ENCODE measurements at regions not wholly inside any gene's neighbourhood (a gene's known extent, or its start where the extent isn't known, plus 50 kb on each side); places are given as distances from the start of the nearest gene placed in this dataset.
"Not testable (repeated sequence)": the region's sequence is repeated elsewhere in the genome, so short reads cannot be mapped to it uniquely, and the experiment has no call there.

DNA sequence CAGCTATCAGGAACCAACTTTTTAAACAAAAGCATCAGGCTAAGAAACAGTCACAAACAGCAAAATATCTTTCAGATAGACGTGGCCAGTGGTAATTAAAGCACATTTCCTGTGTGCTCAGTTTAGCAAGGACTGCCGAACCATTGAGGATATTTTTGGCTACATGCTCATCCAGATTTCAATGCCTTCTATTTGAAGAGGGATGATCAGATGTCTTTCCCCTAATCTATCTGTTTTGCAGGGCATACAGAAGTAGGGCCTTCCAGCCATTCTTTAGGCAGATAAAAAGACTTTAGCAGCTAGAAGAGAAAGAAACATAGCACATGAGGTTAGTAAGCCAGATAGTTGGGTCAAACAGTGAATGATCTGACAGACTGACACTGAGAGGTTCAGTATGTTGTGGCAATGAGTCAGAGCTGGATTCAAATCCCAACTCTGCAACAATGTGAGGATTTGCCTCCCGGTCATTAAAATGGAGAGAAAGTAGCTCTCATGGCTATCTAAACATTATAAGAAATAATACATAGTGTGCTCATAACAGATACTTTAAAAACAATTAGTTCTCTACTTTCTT lies 100.0 kb upstream of the PRKG2 start:
- DNase-seq: no peak

DNA sequence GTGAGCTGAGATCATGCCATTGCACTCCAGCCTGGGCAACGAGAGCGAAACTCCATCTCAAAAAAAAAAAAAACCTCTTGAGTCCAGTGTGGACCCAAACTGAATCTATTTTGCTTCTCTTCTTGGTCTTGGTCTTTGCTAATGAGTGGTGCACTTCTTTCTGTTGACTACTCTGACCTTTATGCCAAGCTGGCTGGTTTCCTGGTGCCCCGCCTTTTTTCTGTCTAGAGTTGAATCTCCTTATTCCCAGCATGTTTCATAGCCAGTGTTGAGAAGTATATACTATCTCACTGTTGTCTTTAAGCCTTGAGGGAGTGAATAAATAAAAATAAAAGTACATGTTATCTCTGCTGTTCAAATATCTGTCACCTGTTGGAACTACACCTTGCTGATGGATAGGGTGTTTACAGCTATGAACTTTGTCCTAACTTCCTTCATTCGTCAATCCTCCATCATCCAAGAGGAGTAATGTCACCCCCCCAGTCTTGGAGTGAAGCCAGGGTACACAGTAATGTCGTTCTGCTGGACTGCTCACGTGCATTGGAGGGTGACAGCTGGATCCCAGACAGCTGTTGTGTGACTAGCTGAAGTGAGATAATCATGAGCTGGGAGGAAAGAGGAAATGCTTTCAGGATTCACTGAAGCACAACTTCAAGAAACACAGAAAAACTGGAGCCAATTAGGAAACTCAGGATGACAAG lies 99.3 kb upstream of the PRKG2 start:
- no peak for DNase-seq

- no peak for DNase-seq
These were observed 93.0 kb upstream of the PRKG2 start for GRCh38 chr4:81307991-81308390.

DNA sequence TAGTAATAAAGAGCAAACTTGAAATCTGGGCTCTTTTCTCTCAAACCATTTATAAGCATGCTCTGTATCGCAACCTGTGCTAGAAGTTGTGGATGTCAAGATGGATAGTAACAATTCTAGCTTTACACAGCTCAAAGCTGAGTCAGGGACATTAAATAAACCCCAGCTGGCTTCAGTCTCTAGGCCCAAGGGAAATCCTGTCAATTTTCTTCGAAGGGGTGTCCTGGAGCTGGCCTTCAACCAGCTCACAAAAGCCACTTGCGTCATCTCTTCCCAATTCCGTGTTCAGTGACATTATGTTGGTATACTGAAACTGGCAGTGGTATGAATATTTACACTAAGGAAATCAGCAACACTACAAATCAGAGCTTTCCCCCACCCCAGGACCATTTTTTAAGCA lies 89.8 kb upstream of the PRKG2 start:
- DNase-seq: no peak

- not testable (repeated sequence) for DNase-seq
These were observed 85.3 kb upstream of the PRKG2 start for GRCh38 chr4:81300352-81300751.

DNA sequence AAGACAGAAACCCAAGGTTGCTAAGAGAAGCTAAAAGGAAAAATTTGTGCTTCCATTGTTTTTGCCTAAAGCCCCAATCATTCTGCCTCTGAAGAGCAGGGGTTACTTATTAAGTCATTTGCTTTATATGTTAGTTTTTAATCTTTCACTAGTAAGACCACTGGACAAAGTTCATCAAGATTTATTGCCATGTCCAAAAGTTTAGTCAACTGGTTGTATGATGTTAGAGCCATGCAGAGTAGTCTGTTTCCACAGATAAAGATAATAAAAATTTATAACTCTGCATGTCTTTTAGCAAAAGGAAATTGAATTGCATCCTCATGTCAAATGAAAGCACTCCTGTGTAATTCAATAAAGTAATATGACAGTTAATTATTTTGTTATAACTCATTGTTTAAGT lies 75.8 kb upstream of the PRKG2 start:
- no peak for DNase-seq

GRCh38 chr4:81287101-81287500 lies 72.1 kb upstream of the PRKG2 start:
- no peak for DNase-seq

GRCh38 chr4:81282131-81282530 lies 67.1 kb upstream of the PRKG2 start:
- no peak for DNase-seq

- DNase-seq: no peak
These were observed 59.4 kb upstream of the PRKG2 start for GRCh38 chr4:81274460-81274859.

GRCh38 chr4:81272671-81273070 lies 57.6 kb upstream of the PRKG2 start:
- no peak for DNase-seq
